Astrocyte (in vitro differentiated cells and primary cell): ENCODE measurements at regions not wholly inside any gene's neighbourhood (a gene's known extent, or its start where the extent isn't known, plus 50 kb on each side); places are given as distances from the start of the nearest gene placed in this dataset.

ENCODE experiments used
- CTCF ChIP-seq: IDR thresholded peaks from 2 replicates; pipeline ENCODE4 v1.5.1; 2011; ENCODE audit warnings: low read depth, mild to moderate bottlenecking, inconsistent platforms, low read length, moderate library complexity; ENCODE audit not compliant: insufficient read depth
- EZH2 ChIP-seq: IDR thresholded peaks from 2 replicates; pipeline ENCODE4 v1.6.1; 2012; ENCODE audit warnings: mild to moderate bottlenecking, low read length, inconsistent platforms; ENCODE audit not compliant: insufficient read depth

DNA sequence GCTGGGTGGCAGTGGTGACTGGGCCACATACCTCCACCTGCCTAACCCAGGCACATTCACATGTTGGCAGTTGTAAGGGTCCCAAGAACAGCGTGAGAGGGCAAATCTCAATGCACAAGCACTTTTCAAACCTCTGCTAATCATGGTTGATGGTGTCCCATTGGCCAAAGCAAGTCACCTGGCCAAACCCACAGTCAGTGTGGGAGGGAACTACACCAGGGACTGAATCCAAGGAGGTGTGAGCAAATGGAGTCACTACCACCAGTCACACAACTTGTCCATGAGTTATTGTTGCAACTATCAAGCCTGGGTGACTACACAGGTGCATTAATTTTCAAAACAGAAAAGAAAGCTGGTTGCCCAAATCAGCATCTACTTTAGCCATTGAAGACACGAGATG is 260.1 kb downstream of the BCOR start:
- TF ChIP-seq CTCF (no peak), EZH2 (no peak)
